Activated CD8-positive, alpha-beta memory T cell treated with anti-CD3 and anti-CD28 coated beads for 4 hours (primary cell): ENCODE measurements at regions not wholly inside any gene's neighbourhood (a gene's known extent, or its start where the extent isn't known, plus 50 kb on each side); places are given as distances from the start of the nearest gene placed in this dataset.
"Not testable (repeated sequence)": the region's sequence is repeated elsewhere in the genome, so short reads cannot be mapped to it uniquely, and the experiment has no call there.

Source experiments
- DNase-seq, 2 donors: peaks; one replicate each; pipeline ENCODE4 v3.0.0-alpha.2; 2020; ENCODE audit warnings: low read depth in 2 of 2

- DNase-seq, result no peak
Observed at GRCh38 chr20:33908336-33908735, 85.4 kb upstream of the RALY start.

DNA sequence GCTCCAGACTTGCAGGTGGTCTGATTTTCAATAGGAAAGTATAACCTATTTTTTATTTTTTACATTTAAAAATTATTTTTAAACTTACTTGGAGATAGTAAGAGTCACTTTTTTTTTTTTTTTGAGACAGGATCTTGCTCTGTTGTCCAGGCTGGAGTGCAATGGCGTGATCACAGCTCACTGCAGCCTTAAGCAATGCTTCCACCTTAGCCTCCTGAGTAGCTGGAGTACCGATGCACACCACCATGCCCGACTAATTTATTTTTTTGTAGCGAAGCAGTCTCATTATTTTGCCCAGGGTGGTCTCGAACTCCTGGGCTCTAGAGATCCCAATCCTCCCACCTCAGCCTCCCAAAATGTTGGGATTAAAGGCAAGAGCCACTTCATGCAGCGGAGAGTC, 84.8 kb upstream of the RALY start:
- no peak for DNase-seq

GRCh38 chr20:33909331-33909921, 84.3 kb upstream of the RALY start:
- DNase-seq, result no peak

DNA sequence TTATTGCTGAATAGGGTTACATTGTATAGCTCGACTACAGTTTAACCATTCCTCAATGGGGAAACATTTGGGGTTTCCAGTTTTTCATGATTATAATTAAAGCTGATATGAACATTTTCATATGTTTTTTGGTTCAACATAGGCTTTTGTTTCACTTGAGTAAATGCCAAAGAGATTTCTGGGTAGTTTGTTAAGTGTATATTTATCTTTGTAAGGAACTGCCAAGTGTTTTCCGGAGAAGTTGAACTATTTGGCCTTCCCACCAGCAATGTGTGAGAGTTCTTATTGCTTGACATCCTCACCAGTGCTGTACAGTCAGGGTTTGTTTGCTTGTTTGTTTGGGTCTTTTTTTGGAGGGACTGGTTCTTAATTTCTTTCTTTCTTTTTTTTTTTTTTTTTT, 83.7 kb upstream of the RALY start:
- DNase-seq, result no peak

- DNase-seq, result no peak
Observed at GRCh38 chr20:33910529-33911327, 83.0 kb upstream of the RALY start.

- DNase-seq, result peak in 1 of 2 donors; percentile 10
Observed at GRCh38 chr20:33914919-33915318, 78.8 kb upstream of the RALY start.

DNA sequence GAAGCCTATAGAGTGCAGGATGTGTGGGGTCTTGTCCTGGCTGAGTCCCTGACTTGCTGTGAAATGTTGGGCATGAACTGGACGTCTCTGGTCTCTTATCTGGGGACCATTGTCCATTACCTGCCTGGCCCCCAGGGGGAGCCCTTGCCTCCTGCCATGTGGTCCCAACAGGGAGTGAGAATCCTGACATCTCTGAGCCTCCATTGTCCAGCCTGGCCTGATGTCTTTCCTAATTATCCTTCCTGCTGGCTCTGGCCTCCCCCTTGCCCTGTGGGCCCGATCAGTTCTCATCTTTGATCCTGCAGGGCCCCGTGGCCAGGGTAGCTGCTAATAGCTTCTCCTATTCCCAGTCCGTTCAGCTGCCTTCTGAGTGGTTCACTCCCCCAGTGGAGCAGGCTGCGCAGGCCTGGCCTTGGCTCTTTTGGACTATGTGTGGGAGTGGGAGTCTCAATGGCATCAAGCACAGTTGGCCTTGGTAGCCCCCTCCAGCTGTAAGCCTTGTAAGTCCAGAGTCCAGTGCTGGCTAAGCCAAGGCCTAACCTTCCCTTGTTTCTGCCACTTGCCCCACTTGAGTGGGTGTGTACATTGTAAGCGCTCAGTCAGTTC, 77.9 kb upstream of the RALY start:
- DNase-seq, result peak; percentile 7 to 24

DNA sequence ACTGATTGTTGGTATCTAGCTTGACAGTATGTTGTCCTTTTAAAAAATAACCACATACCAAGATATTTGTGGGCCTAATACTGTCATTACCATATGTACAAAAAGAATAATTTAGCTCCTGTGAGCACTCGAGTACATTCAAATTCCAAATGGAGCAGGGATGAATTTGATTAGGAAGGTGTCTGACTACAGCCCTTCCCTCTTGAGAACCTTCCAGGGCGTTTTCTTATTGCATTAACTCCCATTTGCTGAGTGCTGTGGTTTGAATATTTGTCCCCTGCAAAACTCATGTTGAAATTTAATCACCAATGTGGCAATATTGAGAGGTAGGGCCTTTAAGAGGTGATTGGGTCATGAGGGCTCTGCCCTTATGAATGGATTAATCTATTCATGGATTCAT, 76.9 kb upstream of the RALY start:
- DNase-seq, result no peak

GRCh38 chr20:33917831-33918525, 75.7 kb upstream of the RALY start:
- no peak for DNase-seq

GRCh38 chr20:33918662-33919061, 75.0 kb upstream of the RALY start:
- DNase-seq, result no peak

GRCh38 chr20:33919653-33920052, 74.1 kb upstream of the RALY start:
- DNase-seq, result no peak

GRCh38 chr20:33922224-33922623, 71.5 kb upstream of the RALY start:
- DNase-seq, result no peak

GRCh38 chr20:33923740-33924139, 70.0 kb upstream of the RALY start:
- no peak for DNase-seq

GRCh38 chr20:33925867-33926266, 67.8 kb upstream of the RALY start:
- no peak for DNase-seq

- DNase-seq, result no peak
Observed at GRCh38 chr20:33926425-33926824, 67.3 kb upstream of the RALY start.

GRCh38 chr20:33927724-33928123, 66.0 kb upstream of the RALY start:
- no peak for DNase-seq

- DNase-seq, result no peak
Observed at GRCh38 chr20:33929917-33930316, 63.8 kb upstream of the RALY start.

DNA sequence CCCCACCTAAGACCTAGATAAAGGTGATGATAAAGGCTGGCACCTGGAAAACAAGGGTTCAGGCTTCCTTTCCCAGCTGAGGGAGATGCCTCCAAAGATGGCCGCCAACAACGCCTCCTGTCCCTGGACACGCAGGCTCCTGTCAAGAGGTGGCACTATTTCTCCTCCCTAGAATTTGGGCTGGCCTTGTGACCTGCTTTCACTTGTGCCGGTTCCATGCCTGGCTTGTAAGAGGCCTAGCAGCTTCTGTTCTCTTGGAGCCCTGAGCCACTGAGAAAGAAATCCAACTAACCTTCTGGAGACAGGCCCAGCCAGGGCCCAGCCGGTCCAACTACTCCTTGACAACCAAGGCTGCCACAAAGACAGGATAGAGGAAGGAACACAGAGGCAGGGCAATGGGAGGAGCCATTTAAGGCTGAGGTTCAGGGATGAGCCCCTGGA, 60.2 kb upstream of the RALY start:
- DNase-seq, result peak in 1 of 2 donors; percentile 14

DNA sequence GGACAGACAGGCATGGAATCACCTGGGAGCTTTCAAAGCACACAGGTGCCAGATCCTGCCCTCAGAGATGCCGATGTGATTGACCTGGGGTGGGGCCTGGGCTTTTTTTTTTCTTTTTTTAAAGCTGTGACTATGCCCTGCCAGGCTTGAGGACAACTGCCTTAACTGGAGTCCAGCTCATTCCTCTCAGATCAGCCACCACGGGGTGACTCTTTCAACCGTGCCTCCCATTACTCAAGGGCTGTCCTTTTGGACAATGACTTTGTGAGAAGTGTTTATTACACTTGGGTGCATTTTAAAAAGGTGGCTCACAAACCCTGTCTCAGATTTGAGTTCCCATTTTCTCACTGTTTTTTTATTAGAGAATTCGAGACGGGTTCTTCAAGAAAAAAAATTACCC, 57.1 kb upstream of the RALY start:
- no peak for DNase-seq

- DNase-seq, result not testable (repeated sequence)
Observed at GRCh38 chr20:33939031-33939430, 54.7 kb upstream of the RALY start.

- DNase-seq, result no peak
Observed at GRCh38 chr20:33940666-33941065, 53.0 kb upstream of the RALY start.
